ENCODE measurements at regions not wholly inside any gene's neighbourhood (a gene's known extent, or its start where the extent isn't known, plus 50 kb on each side); places are given as distances from the start of the nearest gene placed in this dataset.
A peak's percentile ranks its signal among the peaks of the same experiment; 100 is the strongest.

GRCh38 chr6:44043479-44044153, 83.6 kb downstream of the MRPL14 start (continued):
- TF ChIP-seq E2F8 (IDR thresholded peaks at IDR 0.05; ENCODE audit: low read depth, partially characterized antibody) (no peak), NR2F1 (conservative IDR thresholded peaks at IDR 0.05) (peak; percentile 27; the same call in 1 of the 2 replicates), DPF2 (IDR thresholded peaks at IDR 0.05) (no peak), SRF (IDR thresholded peaks at IDR 0.05; ENCODE audit: low read depth in 2 of 2, low read length in 2 of 2) (no peak), SIX5 (IDR thresholded peaks at IDR 0.05; ENCODE audit: low read depth, low read length, severe bottlenecking) (no peak), BMI1 (IDR thresholded peaks at IDR 0.05; ENCODE audit: borderline replicate concordance) (no peak), NFYB (IDR thresholded peaks at IDR 0.05; ENCODE audit: insufficient read depth, low read depth, low read length) (no peak), ZNF592 (IDR thresholded peaks at IDR 0.05) (no peak), CBX3 (IDR thresholded peaks at IDR 0.05; ENCODE audit: borderline replicate concordance, low read depth) (no peak)
- TF ChIP-seq, protein P1, sequence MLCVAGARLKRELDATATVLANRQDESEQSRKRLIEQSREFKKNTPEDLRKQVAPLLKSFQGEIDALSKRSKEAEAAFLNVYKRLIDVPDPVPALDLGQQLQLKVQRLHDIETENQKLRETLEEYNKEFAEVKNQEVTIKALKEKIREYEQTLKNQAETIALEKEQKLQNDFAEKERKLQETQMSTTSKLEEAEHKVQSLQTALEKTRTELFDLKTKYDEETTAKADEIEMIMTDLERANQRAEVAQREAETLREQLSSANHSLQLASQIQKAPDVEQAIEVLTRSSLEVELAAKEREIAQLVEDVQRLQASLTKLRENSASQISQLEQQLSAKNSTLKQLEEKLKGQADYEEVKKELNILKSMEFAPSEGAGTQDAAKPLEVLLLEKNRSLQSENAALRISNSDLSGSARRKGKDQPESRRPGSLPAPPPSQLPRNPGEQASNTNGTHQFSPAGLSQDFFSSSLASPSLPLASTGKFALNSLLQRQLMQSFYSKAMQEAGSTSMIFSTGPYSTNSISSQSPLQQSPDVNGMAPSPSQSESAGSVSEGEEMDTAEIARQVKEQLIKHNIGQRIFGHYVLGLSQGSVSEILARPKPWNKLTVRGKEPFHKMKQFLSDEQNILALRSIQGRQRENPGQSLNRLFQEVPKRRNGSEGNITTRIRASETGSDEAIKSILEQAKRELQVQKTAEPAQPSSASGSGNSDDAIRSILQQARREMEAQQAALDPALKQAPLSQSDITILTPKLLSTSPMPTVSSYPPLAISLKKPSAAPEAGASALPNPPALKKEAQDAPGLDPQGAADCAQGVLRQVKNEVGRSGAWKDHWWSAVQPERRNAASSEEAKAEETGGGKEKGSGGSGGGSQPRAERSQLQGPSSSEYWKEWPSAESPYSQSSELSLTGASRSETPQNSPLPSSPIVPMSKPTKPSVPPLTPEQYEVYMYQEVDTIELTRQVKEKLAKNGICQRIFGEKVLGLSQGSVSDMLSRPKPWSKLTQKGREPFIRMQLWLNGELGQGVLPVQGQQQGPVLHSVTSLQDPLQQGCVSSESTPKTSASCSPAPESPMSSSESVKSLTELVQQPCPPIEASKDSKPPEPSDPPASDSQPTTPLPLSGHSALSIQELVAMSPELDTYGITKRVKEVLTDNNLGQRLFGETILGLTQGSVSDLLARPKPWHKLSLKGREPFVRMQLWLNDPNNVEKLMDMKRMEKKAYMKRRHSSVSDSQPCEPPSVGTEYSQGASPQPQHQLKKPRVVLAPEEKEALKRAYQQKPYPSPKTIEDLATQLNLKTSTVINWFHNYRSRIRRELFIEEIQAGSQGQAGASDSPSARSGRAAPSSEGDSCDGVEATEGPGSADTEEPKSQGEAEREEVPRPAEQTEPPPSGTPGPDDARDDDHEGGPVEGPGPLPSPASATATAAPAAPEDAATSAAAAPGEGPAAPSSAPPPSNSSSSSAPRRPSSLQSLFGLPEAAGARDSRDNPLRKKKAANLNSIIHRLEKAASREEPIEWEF (IDR thresholded peaks at IDR 0.05; ENCODE audit: insufficient replicate concordance, low read depth, low read length), result no peak
